ENCODE measurements at regions not wholly inside any gene's neighbourhood (a gene's known extent, or its start where the extent isn't known, plus 50 kb on each side); places are given as distances from the start of the nearest gene placed in this dataset.
A peak's percentile ranks its signal among the peaks of the same experiment; 100 is the strongest.

- Histone ChIP-seq H3K27ac (no peak overlapping the region), H3K4me1 (peaks cover 0 to 5% of the 10 kb centered on the region in 2 donors), H3K36me3 (no peaks in the 10 kb centered on the region), H3K4me3 (no peak overlapping the region), H3K27me3 (no peaks in the 10 kb centered on the region), H3K9me3 (no peaks in the 10 kb centered on the region)
- intact Hi-C loops (cut with DNase I), result no loop called here
- DNase-seq (no peak), ATAC-seq (no peak)
- TF ChIP-seq CTCF (IDR thresholded peaks at IDR 0.05), result no peak
Measured at GRCh38 chr9:16191191-16191590, 638.3 kb downstream of the CCDC171 start.

GRCh38 chr9:16191691-16192402 is 639.0 kb downstream of the CCDC171 start:
- intact Hi-C loops (cut with DNase I), result no loop called here
- DNase-seq, result peak; percentile 60 to 88 (median 74)

GRCh38 chr9:16192403-16193017 is 639.7 kb downstream of the CCDC171 start:
- no peaks in the 10 kb centered on the region for H3K27me3 ChIP-seq
- H3K9me3 ChIP-seq, result no peaks in the 10 kb centered on the region
- H3K4me3 ChIP-seq, result no peak overlapping the region
- H3K4me1 ChIP-seq, result peaks cover 0 to 5% of the 10 kb centered on the region in 2 donors
- H3K36me3 ChIP-seq, result no peaks in the 10 kb centered on the region
- no peak for ATAC-seq
- H3K27ac ChIP-seq, result no peak overlapping the region
- no peak for DNase-seq
- TF ChIP-seq CTCF (IDR thresholded peaks at IDR 0.05), result no peak
- intact Hi-C loops (cut with DNase I), result no loop called here

More at GRCh38 chr9:16191691-16192402, 639.0 kb downstream of the CCDC171 start:
- peak; percentile 99 for ATAC-seq
- TF ChIP-seq CTCF (IDR thresholded peaks at IDR 0.05), result peak; percentile 66 to 67
- Histone ChIP-seq H3K4me3 (no peak overlapping the region), H3K27me3 (no peaks in the 10 kb centered on the region), H3K27ac (no peak overlapping the region), H3K36me3 (no peaks in the 10 kb centered on the region), H3K9me3 (no peaks in the 10 kb centered on the region), H3K4me1 (peaks cover 0 to 5% of the 10 kb centered on the region in 2 donors)

- Histone ChIP-seq H3K27me3 (no peaks in the 10 kb centered on the region), H3K9me3 (no peaks in the 10 kb centered on the region), H3K4me3 (no peak overlapping the region), H3K4me1 (peaks cover 0 to 5% of the 10 kb centered on the region in 2 donors), H3K27ac (no peak overlapping the region), H3K36me3 (no peaks in the 10 kb centered on the region)
- TF ChIP-seq CTCF (IDR thresholded peaks at IDR 0.05), result no peak
- intact Hi-C loops (cut with DNase I), result no loop called here
- no peak for DNase-seq
- no peak for ATAC-seq
Measured at GRCh38 chr9:16193066-16193465, 640.2 kb downstream of the CCDC171 start.

GRCh38 chr9:16196206-16196605 is 643.4 kb downstream of the CCDC171 start:
- intact Hi-C loops (cut with DNase I), result no loop called here
- ATAC-seq, result no peak
- peaks cover 0 to 5% of the 10 kb centered on the region in 2 donors for H3K4me1 ChIP-seq
- H3K4me3 ChIP-seq, result no peak overlapping the region
- DNase-seq, result no peak
- no peak overlapping the region for H3K27ac ChIP-seq
- no peaks in the 10 kb centered on the region for H3K27me3 ChIP-seq
- no peaks in the 10 kb centered on the region for H3K9me3 ChIP-seq
- no peak for TF ChIP-seq CTCF (IDR thresholded peaks at IDR 0.05)
- H3K36me3 ChIP-seq, result no peaks in the 10 kb centered on the region

Measured in left lung (tissue), 4 donors.